HEK293 (cell line): ENCODE measurements at regions not wholly inside any gene's neighbourhood (a gene's known extent, or its start where the extent isn't known, plus 50 kb on each side); places are given as distances from the start of the nearest gene placed in this dataset.

Experiments used
- BCL11B ChIP-seq: fragments of 450-650 bp; formaldehyde crosslinking; IDR thresholded peaks from 2 replicates; pipeline ENCODE4 v1.5.1; 2016; ENCODE audit warnings: low read depth, missing biosample characterization, missing genetic modification characterization
- CTCF ChIP-seq: fragments of 450-650 bp; formaldehyde crosslinking; IDR thresholded peaks from 2 replicates; pipeline ENCODE4 v1.5.1; 2016; ENCODE audit warnings: missing biosample characterization, missing genetic modification characterization
- REST ChIP-seq: fragments of 450-650 bp; formaldehyde crosslinking; IDR thresholded peaks from 2 replicates; pipeline ENCODE4 v1.5.1; 2016; ENCODE audit warnings: missing biosample characterization, missing genetic modification characterization
- TCF7L2 ChIP-seq: IDR thresholded peaks from 2 replicates; pipeline ENCODE4 v1.6.1; 2011; ENCODE audit warnings: low read depth, mild to moderate bottlenecking, inconsistent platforms, low read length, moderate library complexity, borderline replicate concordance
- ZBTB8A ChIP-seq: fragments of 450-650 bp; formaldehyde crosslinking; IDR thresholded peaks from 2 replicates; pipeline ENCODE4 v1.5.1; 2016; ENCODE audit warnings: missing biosample characterization, missing genetic modification characterization
- ZNF138 ChIP-seq: fragments of 450-650 bp; formaldehyde crosslinking; IDR thresholded peaks from 2 replicates; pipeline ENCODE4 v1.5.1; 2016; ENCODE audit warnings: missing biosample characterization, missing genetic modification characterization, borderline replicate concordance
- ZNF274 ChIP-seq, 2 experiments: fragments of 200-500 bp in 1 of 2; fragments of 450-650 bp in 1 of 2; sonication (Bioruptor generic) in 1 of 2; formaldehyde crosslinking in 1 of 2; IDR thresholded peaks; 2 replicates each; pipeline versions ENCODE4 v1.5.1 to v1.6.1; 2014 to 2016; ENCODE audit warnings: borderline replicate concordance in 1 of 2, inconsistent platforms in 1 of 2, low read length in 1 of 2, missing biosample characterization in 1 of 2, missing genetic modification characterization in 1 of 2
- ZNF302 ChIP-seq: fragments of 450-650 bp; formaldehyde crosslinking; IDR thresholded peaks from 2 replicates; pipeline ENCODE4 v1.5.1; 2016; ENCODE audit warnings: missing biosample characterization, missing genetic modification characterization, low read depth
- TF ChIP-seq, protein P1 (sequence below): fragments of 450-650 bp; formaldehyde crosslinking; IDR thresholded peaks from 2 replicates; pipeline ENCODE4 v1.5.1; 2017; ENCODE audit warnings: missing biosample characterization, missing genetic modification characterization

- TF ChIP-seq CTCF (tag by site-specific recombination), result no peak
- TF ChIP-seq REST (tag by site-specific recombination), result no peak
- TF ChIP-seq TCF7L2, result no peak
- no peak for TF ChIP-seq ZBTB8A (tag by site-specific recombination)
- TF ChIP-seq ZNF138 (tag by site-specific recombination), result no peak
- TF ChIP-seq, protein P1, sequence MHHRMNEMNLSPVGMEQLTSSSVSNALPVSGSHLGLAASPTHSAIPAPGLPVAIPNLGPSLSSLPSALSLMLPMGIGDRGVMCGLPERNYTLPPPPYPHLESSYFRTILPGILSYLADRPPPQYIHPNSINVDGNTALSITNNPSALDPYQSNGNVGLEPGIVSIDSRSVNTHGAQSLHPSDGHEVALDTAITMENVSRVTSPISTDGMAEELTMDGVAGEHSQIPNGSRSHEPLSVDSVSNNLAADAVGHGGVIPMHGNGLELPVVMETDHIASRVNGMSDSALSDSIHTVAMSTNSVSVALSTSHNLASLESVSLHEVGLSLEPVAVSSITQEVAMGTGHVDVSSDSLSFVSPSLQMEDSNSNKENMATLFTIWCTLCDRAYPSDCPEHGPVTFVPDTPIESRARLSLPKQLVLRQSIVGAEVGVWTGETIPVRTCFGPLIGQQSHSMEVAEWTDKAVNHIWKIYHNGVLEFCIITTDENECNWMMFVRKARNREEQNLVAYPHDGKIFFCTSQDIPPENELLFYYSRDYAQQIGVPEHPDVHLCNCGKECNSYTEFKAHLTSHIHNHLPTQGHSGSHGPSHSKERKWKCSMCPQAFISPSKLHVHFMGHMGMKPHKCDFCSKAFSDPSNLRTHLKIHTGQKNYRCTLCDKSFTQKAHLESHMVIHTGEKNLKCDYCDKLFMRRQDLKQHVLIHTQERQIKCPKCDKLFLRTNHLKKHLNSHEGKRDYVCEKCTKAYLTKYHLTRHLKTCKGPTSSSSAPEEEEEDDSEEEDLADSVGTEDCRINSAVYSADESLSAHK, result no peak
- no peak for TF ChIP-seq BCL11B
- TF ChIP-seq ZNF274 (IDR thresholded peaks at IDR 0.05; ENCODE audit: low read length), result no peak
- TF ChIP-seq ZNF274 (tag by site-specific recombination; IDR thresholded peaks at IDR 0.05; ENCODE audit: borderline replicate concordance), result no peak
- TF ChIP-seq ZNF302, result no peak
Observed at GRCh38 chr10:61565819-61566560, 96.7 kb upstream of the CABCOCO1 start.
